Esophagus muscularis mucosa (tissue), 4 donors: ENCODE measurements at regions not wholly inside any gene's neighbourhood (a gene's known extent, or its start where the extent isn't known, plus 50 kb on each side); places are given as distances from the start of the nearest gene placed in this dataset.

ENCODE experiments used
- CTCF ChIP-seq, 3 experiments: fragments of 200-600 bp in 2 of 3; fragments of 450-650 bp in 1 of 3; sonication (generic) in 2 of 3; IDR thresholded peaks; one replicate each; pipeline ENCODE4 v1.5.1; 2017 to 2019; ENCODE audit warnings: antibody characterized with exemption in 3 of 3, mild to moderate bottlenecking in 2 of 3, moderate library complexity in 1 of 3
- EP300 ChIP-seq: sonication (generic); formaldehyde crosslinking; IDR thresholded peaks from one replicate; pipeline ENCODE4 v1.6.1; 2017; ENCODE audit warnings: antibody characterized with exemption
- POLR2A ChIP-seq: fragments of 450-650 bp; IDR thresholded peaks from one replicate; pipeline ENCODE4 v1.6.1; 2017; ENCODE audit warnings: antibody characterized with exemption, moderate library complexity, mild to moderate bottlenecking, low read depth

DNA sequence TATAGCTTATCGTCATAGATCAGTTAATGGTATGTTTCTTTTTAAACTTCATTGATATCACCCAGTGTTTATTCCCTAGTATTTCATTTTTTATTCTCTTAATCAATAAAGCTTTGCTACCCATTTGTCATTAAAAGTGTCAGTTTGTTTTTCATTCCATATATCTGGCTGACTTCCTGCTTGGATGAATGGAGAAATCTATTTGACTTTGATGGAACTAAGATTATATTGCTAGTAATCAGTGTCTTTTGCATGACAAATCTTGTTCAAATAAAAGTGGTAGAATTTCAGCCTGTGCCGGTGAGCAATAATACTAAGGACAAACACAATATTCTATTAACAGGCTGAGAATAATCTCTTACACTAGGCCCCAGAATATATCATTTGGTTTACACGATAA, 203.3 kb downstream of the SEC23IP start:
- TF ChIP-seq POLR2A (no peak), CTCF (IDR thresholded peaks at IDR 0.05) (no peak), EP300 (no peak)
